Right renal pelvis (tissue), 4 donors: ENCODE measurements at regions not wholly inside any gene's neighbourhood (a gene's known extent, or its start where the extent isn't known, plus 50 kb on each side); places are given as distances from the start of the nearest gene placed in this dataset.

Experiments used
- DNase-seq, 4 donors: peaks; one replicate each; pipeline ENCODE4 v3.0.0-alpha.2; 2013; ENCODE audit warnings: low read depth in 4 of 4, low spot score in 3 of 4, missing footprints in 1 of 4

- DNase-seq, result no peak
Measured at GRCh38 chr11:24293964-24294363, 202.9 kb upstream of the LUZP2 start.

DNA sequence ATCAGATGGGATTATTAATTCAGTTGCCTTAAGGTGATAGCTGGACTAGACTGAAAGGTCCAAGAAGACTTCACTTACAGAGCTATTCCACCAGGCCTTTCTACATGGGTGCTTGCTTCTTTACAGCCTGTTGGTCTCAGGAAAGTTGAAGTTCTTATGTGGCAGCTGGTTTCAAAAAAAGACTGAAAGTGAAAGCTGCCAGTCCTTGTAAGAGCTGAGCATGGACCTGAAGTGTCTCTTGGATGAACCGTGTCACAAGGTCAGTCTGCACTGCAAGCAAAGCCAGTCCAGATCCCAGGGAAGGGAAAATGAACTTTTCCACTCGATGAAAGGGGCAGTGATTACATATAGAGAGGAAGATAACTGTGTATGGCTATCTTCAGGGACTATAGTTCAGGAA, 201.5 kb upstream of the LUZP2 start:
- no peak for DNase-seq

DNA sequence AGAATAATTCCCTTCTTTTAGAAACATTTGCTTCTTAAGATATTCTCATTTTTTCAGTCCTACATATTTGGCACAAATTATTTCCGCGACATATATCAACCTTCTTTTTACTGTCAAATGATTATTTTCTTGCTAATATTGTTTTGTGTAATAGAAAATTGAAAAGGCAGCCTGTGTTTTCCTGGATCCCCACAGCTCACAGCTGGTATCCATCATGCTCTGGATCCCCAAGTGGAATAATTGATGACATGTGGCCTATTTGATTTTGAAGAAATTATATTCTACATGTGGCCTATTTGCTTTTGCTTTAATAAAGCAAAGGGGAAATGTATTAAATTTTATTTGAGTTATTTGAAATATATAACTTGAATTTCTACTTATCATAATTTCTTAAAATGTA, 199.4 kb upstream of the LUZP2 start:
- DNase-seq, result no peak

DNA sequence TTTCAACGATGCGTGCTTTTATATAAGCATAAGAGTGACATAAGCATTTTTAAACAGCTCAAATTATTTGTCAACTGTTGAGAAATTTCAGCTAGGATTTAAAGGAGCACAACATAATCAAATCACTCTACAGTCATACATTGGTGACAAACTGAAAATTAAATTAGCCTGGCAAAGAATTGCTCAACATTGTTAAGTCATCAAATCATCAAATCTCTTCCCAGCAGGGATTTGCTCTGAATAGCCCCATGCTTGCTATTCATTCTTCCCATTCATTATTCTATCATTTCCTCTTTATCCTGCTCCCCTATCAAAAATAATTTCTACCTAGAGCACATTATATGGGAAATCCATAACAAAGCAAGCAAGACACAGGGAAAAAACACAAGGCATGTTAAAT, 198.7 kb upstream of the LUZP2 start:
- no peak for DNase-seq

- DNase-seq, result no peak
Measured at GRCh38 chr11:24311974-24312373, 184.9 kb upstream of the LUZP2 start.

DNA sequence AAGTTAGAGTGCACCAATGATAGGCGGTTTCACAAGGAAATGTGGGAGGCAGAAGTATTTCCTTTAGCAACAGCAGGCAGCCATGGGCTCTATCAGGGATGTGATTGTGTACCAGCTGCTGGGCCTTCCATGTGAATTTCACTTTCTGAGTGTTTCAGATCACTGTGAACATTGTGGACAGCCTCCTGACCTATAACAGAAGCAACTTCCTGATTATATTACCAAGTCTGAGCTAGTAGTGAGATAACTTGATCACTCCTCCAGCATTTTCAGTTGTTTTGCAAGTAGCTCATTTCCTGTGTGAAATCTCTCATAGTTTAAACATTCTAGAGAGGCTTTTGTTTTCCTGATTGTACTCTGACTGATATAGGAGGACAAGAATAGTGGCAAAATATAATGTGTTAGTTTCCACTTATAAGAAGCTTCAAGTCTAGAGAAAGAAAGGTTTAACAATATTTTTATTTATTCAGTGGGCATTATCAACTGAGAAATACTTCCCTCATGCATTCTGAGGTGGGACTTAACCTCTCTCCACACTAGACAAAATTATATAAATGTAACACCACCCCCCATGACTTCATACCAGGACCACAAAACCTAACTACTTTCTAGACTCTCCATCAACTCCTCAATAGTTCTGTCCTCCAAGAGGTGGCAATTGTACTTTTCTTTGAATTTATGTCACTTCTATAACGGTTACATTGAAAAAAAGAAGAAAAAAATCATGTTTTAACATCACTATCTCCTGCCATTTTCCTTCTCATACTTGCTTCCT, 184.2 kb upstream of the LUZP2 start:
- no peak for DNase-seq

DNA sequence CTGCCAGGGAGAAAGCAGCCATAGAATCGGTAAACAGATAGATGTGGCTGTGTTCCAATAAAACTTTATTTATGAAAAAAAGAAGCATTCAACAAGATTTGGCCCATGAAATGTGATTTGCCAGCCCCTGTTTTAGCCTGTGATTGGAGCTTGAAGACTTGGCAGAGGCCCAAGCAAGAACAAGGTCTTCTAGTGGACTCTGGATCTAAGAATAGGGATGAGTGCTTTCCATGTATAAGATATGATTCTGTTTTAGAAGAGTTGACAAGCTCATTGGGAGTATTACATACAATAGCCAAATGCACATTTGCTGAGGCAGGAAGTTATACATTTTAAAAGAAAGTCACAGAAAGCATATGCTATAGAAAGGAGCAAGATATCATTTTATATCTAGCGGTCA, 175.6 kb upstream of the LUZP2 start:
- DNase-seq, result no peak

- DNase-seq, result no peak
Measured at GRCh38 chr11:24324211-24324610, 172.6 kb upstream of the LUZP2 start.

- DNase-seq, result no peak
Measured at GRCh38 chr11:24344222-24344621, 152.6 kb upstream of the LUZP2 start.

- no peak for DNase-seq
Measured at GRCh38 chr11:24348908-24349307, 147.9 kb upstream of the LUZP2 start.

DNA sequence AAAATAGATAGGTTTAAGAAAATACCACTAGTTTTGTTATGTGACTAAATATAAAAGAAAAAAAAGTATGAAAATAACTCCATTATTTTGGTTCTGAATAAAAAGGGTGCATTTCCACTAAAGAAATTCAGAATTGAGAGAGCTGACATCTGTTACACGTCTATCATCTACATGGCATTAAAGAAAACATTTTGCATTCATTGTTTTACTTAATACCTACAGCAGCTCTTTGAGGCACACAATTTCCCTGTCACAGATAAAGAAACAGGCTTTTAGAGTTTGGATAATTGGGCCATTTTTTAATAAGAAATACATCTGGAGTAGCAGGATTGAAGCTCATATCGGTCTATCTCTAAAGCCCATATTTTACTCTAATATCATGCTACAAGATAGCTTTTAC, 145.7 kb upstream of the LUZP2 start:
- DNase-seq, result no peak

DNA sequence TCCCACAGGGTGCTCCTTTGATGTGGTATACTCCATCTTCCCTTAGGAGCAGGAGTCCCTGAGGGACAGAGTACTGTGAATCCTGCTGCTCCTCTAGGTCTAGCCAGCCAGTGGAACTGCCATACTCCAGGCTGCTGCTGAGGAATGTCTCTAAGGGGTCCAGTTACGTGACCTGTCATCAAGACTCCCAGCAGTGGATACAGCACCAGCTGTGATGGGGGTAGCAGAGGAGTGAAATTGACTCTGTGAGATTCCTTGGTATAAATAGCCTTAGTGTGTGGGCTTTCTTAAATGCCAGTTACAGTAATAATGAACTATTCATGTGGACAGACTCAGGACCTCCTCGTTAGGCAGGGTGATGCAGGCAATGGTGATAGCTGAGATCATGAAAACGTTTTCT, 140.4 kb upstream of the LUZP2 start:
- DNase-seq, result no peak

- no peak for DNase-seq
Measured at GRCh38 chr11:24357620-24358410, 139.0 kb upstream of the LUZP2 start.

- DNase-seq, result no peak
Measured at GRCh38 chr11:24372491-24372890, 124.4 kb upstream of the LUZP2 start.

DNA sequence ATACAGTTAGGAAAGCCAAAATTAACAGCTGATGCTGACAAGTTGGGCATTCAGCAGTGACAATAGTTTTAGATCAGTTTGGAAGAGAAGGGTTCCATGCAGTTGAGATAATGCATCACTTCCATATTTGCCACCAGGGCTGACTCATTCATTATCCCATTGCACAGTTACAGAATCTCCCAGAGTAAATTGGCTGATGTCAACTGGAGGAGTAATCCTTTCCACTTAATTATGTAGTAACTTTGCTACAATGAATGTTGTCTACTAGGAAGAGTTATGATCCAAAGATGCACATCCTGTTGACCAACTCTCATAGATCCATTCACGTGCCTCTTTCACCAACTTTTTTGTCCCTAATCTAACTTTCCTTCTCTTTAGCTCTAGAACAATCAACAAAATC, 123.3 kb upstream of the LUZP2 start:
- DNase-seq, result no peak

DNA sequence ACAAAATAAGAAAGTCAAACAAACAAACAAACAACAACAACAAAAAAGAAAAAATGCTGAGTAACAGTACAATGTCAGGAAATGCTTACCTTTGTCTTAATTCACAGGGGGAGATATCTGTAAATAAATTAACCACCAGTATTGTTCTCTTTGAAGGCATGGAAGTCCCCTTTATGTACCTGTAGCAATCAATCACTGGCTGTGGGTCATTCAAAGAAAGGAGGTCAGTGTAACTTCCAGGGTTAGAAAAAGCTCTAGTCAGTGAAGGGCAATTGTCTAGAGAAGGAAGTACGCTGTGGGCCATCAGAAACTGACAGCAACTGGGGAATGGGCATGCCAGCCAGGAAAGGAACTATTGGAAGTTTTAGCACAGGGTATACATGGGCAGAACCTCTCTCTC, 121.5 kb upstream of the LUZP2 start:
- DNase-seq, result no peak

DNA sequence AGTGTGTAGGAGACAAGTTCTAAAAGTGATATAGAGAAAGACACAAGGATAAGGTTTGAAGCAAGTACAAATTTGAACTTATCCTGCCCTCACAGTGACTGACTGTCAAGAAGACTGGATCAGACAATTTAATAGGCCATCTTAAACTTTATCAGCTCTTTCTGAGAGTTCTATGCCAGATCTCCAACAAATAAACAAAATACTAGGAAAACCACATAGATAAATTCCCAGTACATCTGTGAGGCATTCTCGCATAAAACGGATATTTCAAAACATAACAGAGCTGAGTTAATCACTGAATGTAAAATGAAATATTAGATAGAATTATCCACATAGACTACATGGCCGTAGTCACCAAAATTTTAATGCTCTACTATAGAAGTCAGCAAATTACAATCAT, 120.9 kb upstream of the LUZP2 start:
- no peak for DNase-seq

- DNase-seq, result no peak
Measured at GRCh38 chr11:24383137-24383536, 113.7 kb upstream of the LUZP2 start.

DNA sequence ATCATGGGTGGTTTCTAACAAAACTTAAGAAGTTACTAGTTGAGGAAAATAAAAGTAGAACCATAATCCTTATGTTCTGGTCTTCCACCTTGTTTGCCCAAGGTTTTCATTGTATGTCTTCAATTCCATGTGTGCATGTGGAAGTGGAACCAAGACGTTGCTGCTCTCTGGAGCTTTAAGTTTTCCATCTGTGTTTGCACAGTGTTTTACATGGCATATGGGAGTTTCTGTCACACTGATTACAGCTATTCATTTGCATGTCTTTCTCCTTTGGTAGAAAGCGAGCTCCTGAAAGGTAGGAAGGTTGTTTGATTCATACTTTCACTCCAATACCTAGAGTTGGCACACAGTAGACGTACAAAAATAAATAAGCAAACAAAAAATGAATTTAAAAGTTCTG, 112.6 kb upstream of the LUZP2 start:
- DNase-seq, result no peak

DNA sequence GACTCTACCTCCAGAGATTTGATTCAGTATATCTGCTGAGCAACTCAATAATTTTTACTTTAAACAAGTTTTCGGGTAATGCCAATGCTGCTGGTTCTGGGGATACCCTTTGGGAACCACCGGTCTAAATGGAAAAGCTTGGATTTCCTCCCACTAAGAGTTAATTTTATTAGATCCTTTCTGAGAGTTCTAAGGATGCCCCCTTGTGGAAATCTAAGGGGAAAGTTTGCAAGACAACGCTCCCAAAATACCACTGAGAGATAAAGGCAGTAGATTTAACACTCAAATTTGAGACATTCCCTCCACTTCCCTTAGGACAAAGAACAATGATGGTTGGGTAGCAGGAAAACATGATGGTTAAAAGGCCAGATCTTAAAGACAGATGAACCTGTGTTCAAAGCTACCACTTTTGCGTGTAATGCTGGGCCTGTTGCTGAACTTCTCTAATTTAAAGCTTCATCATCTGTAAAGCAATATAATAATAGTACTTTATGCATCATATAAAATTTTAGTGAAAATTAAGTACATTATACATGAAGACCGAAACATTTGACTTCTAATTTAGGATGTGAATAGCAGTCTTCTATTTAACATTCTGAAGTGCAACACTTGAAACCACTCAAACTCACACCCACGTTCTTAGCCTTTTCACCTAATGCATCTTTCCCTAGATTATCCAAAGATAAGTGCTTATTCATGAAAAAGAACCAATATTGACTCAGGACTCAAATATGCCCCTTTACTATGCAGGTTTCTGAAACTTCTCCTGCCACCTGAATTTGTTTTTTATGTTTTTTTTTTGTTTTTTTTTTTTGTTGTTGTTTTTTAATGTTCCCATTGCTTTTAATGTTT, 110.1 kb upstream of the LUZP2 start:
- DNase-seq, result peak in 1 of 4 donors; percentile 8

DNA sequence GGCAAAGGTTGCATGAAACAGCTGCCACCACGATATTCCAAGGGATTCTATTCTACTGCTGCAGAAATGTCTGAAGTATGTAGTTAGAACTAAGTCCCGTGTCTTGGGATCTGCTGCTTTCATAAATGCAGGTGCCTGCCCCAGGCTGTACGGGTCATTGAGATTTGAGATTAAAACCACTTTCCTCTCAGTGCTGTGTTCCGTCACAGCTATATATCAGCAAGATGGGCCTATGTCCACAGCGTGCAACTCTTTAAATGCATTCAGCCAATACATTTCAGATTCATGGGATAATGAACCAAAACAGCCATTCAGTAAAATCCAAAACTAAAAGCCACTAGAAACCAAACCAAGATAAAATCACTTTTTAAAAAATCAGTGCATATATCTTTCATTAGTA, 107.3 kb upstream of the LUZP2 start:
- no peak for DNase-seq
